A549 (cell line): ENCODE measurements at regions not wholly inside any gene's neighbourhood (a gene's known extent, or its start where the extent isn't known, plus 50 kb on each side); places are given as distances from the start of the nearest gene placed in this dataset.

Source experiments
- ATAC-seq, 2 experiments: fragments of 200-7000 bp in 1 of 2; fragments of >200 bp in 1 of 2; cut with Nextera tagmentation in 1 of 2; cut with Tn5 transposase in 1 of 2; 3 replicates each; pipeline versions ENCODE4 v1.8.0 to v1.9.1; 2018 to 2020; ENCODE audit warnings: mild to moderate bottlenecking in 1 of 2, moderate library complexity in 1 of 2
- CTCF ChIA-PET: fragments of 300-600 bp; sonication (Branson Sonifier 250); formaldehyde crosslinking; extraction: SDS; loops from one replicate; lab custom pipeline; 2021; ENCODE audit warnings: antibody characterized with exemption, inconsistent platforms; lab: Yijun Ruan, JAX
- POLR2A ChIA-PET: fragments of 350-600 bp; formaldehyde crosslinking; extraction: SDS; loops from one replicate; lab custom pipeline; 2021; ENCODE audit warnings: antibody characterized with exemption, inconsistent platforms; lab: Yijun Ruan, JAX
- DNase-seq, 2 experiments: peaks; one replicate each; pipeline versions ENCODE4 v3.0.0 to v3.0.0-alpha.2; 2011 to 2016; ENCODE audit warnings: low read depth in 1 of 2, low spot score in 1 of 2
- FAIRE-seq: peaks from 2 replicates; lab custom pipeline; 2011; peaks lifted over from hg19 to GRCh38; lab: Jason Lieb, UNC
- H3K27ac ChIP-seq, 2 experiments: fragments of >200 bp; sonication (Bioruptor Twin); formaldehyde crosslinking; 3 replicates each; pipeline ENCODE4 v1.5.1; 2016 to 2017
- H3K4me1 ChIP-seq: fragments of >200 bp; sonication (Bioruptor Twin); formaldehyde crosslinking; 3 replicates; pipeline ENCODE4 v1.6.1; 2016
- H3K4me2 ChIP-seq: fragments of >200 bp; sonication (Bioruptor Twin); formaldehyde crosslinking; 3 replicates; pipeline ENCODE4 v1.6.1; 2016
- H3K4me3 ChIP-seq: fragments of >200 bp; sonication (Bioruptor Twin); formaldehyde crosslinking; 3 replicates; pipeline ENCODE4 v1.5.1; 2016
- H3K9me3 ChIP-seq: fragments of >200 bp; sonication (Bioruptor Twin); formaldehyde crosslinking; 3 replicates; pipeline ENCODE4 v1.6.1; 2016
- BCL3 ChIP-seq: fragments of >200 bp; sonication (Bioruptor Twin); formaldehyde crosslinking; IDR thresholded peaks from 3 replicates; pipeline ENCODE4 v1.6.1; 2016
- CBX2 ChIP-seq: fragments of 200-600 bp; sonication (generic); IDR thresholded peaks from 2 replicates; pipeline ENCODE4 v1.6.1; 2016; ENCODE audit warnings: low read depth, mild to moderate bottlenecking, borderline replicate concordance
- CEBPB ChIP-seq, 2 experiments: fragments of >200 bp in 1 of 2; sonication (Bioruptor Twin) in 1 of 2; formaldehyde crosslinking in 1 of 2; IDR thresholded peaks; 2 replicates each; pipeline ENCODE4 v1.6.1; 2012 to 2016
- EHMT2 ChIP-seq: fragments of 200-600 bp; sonication (generic); IDR thresholded peaks from 2 replicates; pipeline ENCODE4 v1.6.1; 2016; ENCODE audit warnings: antibody characterized with exemption, low read depth, mild to moderate bottlenecking, moderate library complexity
- HDAC2 ChIP-seq: fragments of 200-600 bp; sonication (generic); IDR thresholded peaks from 2 replicates; pipeline ENCODE4 v1.6.1; 2016
- JUNB ChIP-seq: fragments of >200 bp; sonication (Bioruptor Twin); formaldehyde crosslinking; IDR thresholded peaks from 2 replicates; pipeline ENCODE4 v1.6.1; 2016
- KDM1A ChIP-seq: fragments of 200-600 bp; sonication (generic); IDR thresholded peaks from 2 replicates; pipeline ENCODE4 v1.6.1; 2016; ENCODE audit warnings: low read depth, mild to moderate bottlenecking
- MYC ChIP-seq: IDR thresholded peaks from 2 replicates; pipeline ENCODE4 v1.6.1; 2012; ENCODE audit warnings: mild to moderate bottlenecking, inconsistent platforms, low read length, improper control_type of control experiment, borderline replicate concordance
- NPAS2 ChIP-seq: fragments of 250-450 bp; sonication (Bioruptor Pico); IDR thresholded peaks from 2 replicates; pipeline ENCODE4 v1.8.0; 2022; ENCODE audit warnings: mild to moderate bottlenecking, moderate library complexity, borderline replicate concordance
- POLR2A ChIP-seq: IDR thresholded peaks from 2 replicates; pipeline ENCODE4 v1.6.1; 2012; ENCODE audit warnings: mild to moderate bottlenecking, low read length
- RNF2 ChIP-seq: fragments of 200-600 bp; sonication (generic); IDR thresholded peaks from 2 replicates; pipeline ENCODE4 v1.6.1; 2016; ENCODE audit warnings: low read depth, mild to moderate bottlenecking, antibody characterized with exemption, moderate library complexity, borderline replicate concordance
- SMC3 ChIP-seq: fragments of >200 bp; sonication (Bioruptor Twin); formaldehyde crosslinking; IDR thresholded peaks from 3 replicates; pipeline ENCODE4 v1.6.1; 2018; ENCODE audit warnings: inconsistent platforms
- ZC3H11A ChIP-seq: fragments of 450-650 bp; IDR thresholded peaks from 2 replicates; pipeline ENCODE4 v1.6.1; 2014; ENCODE audit warnings: antibody characterized with exemption, mild to moderate bottlenecking
- ZFP36 ChIP-seq: fragments of 450-650 bp; IDR thresholded peaks from 2 replicates; pipeline ENCODE4 v1.6.1; 2014; ENCODE audit warnings: borderline replicate concordance; ENCODE audit not compliant: partially characterized antibody
- ZNF302 ChIP-seq: fragments of 250-450 bp; sonication (Bioruptor Pico); IDR thresholded peaks from 2 replicates; pipeline ENCODE4 v1.9.0; 2021; ENCODE audit warnings: inconsistent platforms, mild to moderate bottlenecking, moderate library complexity
- WGBS: methylation state at CpG from one replicate; pipeline ENCODE4 v1.1.6; 2017; ENCODE audit errors: missing lambda C conversion rate; 5-methylcytosine and 5-hydroxymethylcytosine counted together
- TF ChIP-seq, protein P1 (sequence below): fragments of 200-600 bp; sonication (generic); IDR thresholded peaks from 2 replicates; pipeline ENCODE4 v1.6.1; 2016; ENCODE audit warnings: antibody characterized with exemption, mild to moderate bottlenecking, moderate library complexity
- TF ChIP-seq, protein P2 (sequence below): fragments of 450-650 bp; IDR thresholded peaks from 2 replicates; pipeline ENCODE4 v1.6.1; 2014; ENCODE audit warnings: antibody characterized with exemption
- TF ChIP-seq, protein P3 (sequence below): fragments of 250-450 bp; sonication (Bioruptor Pico); IDR thresholded peaks from 2 replicates; pipeline ENCODE4 v1.5.0; 2020; ENCODE audit warnings: low read depth, mild to moderate bottlenecking, moderate library complexity

GRCh38 chr5:123732257-123732656 is 220.3 kb downstream of the CSNK1G3 start:
- POLR2A ChIA-PET = no interaction called here
- no peak for FAIRE-seq
- TF ChIP-seq SMC3 (no peak), ZFP36 (peak; percentile 93)

GRCh38 chr5:123722451-123722850 is 210.5 kb downstream of the CSNK1G3 start:
- ChIA-PET CTCF (no interaction called here), POLR2A (no interaction called here)
- no peaks in the 10 kb centered on the region for H3K4me1 ChIP-seq
- TF ChIP-seq KDM1A (no peak), MYC (no peak), EHMT2 (no peak), ZNF302 (CRISPR knock-in tag) (no peak), POLR2A (no peak), JUNB (no peak), CEBPB (IDR thresholded peaks at IDR 0.05) (no peak), NPAS2 (CRISPR knock-in tag) (no peak), ZC3H11A (no peak), ZFP36 (no peak), CBX2 (no peak), HDAC2 (no peak), RNF2 (no peak), BCL3 (no peak)
- TF ChIP-seq, protein P1, sequence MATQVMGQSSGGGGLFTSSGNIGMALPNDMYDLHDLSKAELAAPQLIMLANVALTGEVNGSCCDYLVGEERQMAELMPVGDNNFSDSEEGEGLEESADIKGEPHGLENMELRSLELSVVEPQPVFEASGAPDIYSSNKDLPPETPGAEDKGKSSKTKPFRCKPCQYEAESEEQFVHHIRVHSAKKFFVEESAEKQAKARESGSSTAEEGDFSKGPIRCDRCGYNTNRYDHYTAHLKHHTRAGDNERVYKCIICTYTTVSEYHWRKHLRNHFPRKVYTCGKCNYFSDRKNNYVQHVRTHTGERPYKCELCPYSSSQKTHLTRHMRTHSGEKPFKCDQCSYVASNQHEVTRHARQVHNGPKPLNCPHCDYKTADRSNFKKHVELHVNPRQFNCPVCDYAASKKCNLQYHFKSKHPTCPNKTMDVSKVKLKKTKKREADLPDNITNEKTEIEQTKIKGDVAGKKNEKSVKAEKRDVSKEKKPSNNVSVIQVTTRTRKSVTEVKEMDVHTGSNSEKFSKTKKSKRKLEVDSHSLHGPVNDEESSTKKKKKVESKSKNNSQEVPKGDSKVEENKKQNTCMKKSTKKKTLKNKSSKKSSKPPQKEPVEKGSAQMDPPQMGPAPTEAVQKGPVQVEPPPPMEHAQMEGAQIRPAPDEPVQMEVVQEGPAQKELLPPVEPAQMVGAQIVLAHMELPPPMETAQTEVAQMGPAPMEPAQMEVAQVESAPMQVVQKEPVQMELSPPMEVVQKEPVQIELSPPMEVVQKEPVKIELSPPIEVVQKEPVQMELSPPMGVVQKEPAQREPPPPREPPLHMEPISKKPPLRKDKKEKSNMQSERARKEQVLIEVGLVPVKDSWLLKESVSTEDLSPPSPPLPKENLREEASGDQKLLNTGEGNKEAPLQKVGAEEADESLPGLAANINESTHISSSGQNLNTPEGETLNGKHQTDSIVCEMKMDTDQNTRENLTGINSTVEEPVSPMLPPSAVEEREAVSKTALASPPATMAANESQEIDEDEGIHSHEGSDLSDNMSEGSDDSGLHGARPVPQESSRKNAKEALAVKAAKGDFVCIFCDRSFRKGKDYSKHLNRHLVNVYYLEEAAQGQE = no peak
- TF ChIP-seq, protein P2, sequence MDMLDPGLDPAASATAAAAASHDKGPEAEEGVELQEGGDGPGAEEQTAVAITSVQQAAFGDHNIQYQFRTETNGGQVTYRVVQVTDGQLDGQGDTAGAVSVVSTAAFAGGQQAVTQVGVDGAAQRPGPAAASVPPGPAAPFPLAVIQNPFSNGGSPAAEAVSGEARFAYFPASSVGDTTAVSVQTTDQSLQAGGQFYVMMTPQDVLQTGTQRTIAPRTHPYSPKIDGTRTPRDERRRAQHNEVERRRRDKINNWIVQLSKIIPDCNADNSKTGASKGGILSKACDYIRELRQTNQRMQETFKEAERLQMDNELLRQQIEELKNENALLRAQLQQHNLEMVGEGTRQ = no peak
- TF ChIP-seq, protein P3, sequence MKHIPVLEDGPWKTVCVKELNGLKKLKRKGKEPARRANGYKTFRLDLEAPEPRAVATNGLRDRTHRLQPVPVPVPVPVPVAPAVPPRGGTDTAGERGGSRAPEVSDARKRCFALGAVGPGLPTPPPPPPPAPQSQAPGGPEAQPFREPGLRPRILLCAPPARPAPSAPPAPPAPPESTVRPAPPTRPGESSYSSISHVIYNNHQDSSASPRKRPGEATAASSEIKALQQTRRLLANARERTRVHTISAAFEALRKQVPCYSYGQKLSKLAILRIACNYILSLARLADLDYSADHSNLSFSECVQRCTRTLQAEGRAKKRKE (CRISPR knock-in tag) = no peak
- no peak overlapping the region for H3K4me3 ChIP-seq
- no peaks in the 10 kb centered on the region for H3K9me3 ChIP-seq
- H3K4me2 ChIP-seq = no peak overlapping the region
- no peak for DNase-seq
- FAIRE-seq = no peak
- H3K27ac ChIP-seq = no peak overlapping the region
- ATAC-seq = no peak
- 64% methylated on average over 3 of the region's 3 CpGs for WGBS

More at GRCh38 chr5:123732257-123732656, 220.3 kb downstream of the CSNK1G3 start:
- Histone ChIP-seq H3K4me2 (no peak overlapping the region), H3K27ac (no peak overlapping the region), H3K9me3 (peaks cover 16% of the 10 kb centered on the region; the same call in 2 of the 3 replicates), H3K4me3 (no peak overlapping the region), H3K4me1 (no peaks in the 10 kb centered on the region)
- ATAC-seq = no peak
- 7% methylated on average over 1 of the region's 1 CpG for WGBS
- CTCF ChIA-PET = interaction anchor here (0.6 to 0.9 kb wide), 2 partner anchors 10 to 1042 kb away, joined by 3 to 4 read pairs; no protein-coding TSS in a partner anchor
- DNase-seq = no peak
